ENCODE measurements at regions not wholly inside any gene's neighbourhood (a gene's known extent, or its start where the extent isn't known, plus 50 kb on each side); places are given as distances from the start of the nearest gene placed in this dataset.
"Not testable (repeated sequence)": the region's sequence is repeated elsewhere in the genome, so short reads cannot be mapped to it uniquely, and the experiment has no call there.

GRCh38 chr10:83786701-83787100, 352.6 kb upstream of the GHITM start:
- TF ChIP-seq CTCF (IDR thresholded peaks at IDR 0.05; ENCODE audit: low read length); EZH2 (IDR thresholded peaks at IDR 0.05; ENCODE audit: borderline replicate concordance, low read length): not testable (repeated sequence)

All from OCI-LY1 (cell line).